DOHH2 (cell line): ENCODE measurements at regions not wholly inside any gene's neighbourhood (a gene's known extent, or its start where the extent isn't known, plus 50 kb on each side); places are given as distances from the start of the nearest gene placed in this dataset.

ENCODE experiments used
- H3F3A ChIP-seq: fragments of 200-600 bp; sonication (generic), shearing (Covaris generic); 2 replicates; pipeline ENCODE4 v1.6.0; 2016; ENCODE audit warnings: antibody characterized with exemption, mild to moderate bottlenecking; ENCODE audit not compliant: control insufficient read depth, insufficient read depth
- H3K27ac ChIP-seq: fragments of 200-600 bp; sonication (generic); 2 replicates; pipeline ENCODE4 v1.5.1; 2014; ENCODE audit warnings: low read depth, mild to moderate bottlenecking, low read length, moderate library complexity
- H3K27me3 ChIP-seq: fragments of 200-600 bp; sonication (generic); 2 replicates; pipeline ENCODE4 v1.6.1; 2014; ENCODE audit warnings: mild to moderate bottlenecking, low read length, mixed read lengths; ENCODE audit not compliant: control insufficient read depth
- H3K36me3 ChIP-seq: fragments of 200-600 bp; sonication (generic); 2 replicates; pipeline ENCODE4 v1.6.1; 2014; ENCODE audit warnings: mild to moderate bottlenecking, low read length, moderate library complexity, mixed read lengths; ENCODE audit not compliant: control insufficient read depth
- H3K4me1 ChIP-seq: fragments of 200-600 bp; sonication (generic); 2 replicates; pipeline ENCODE4 v1.6.1; 2014; ENCODE audit warnings: mild to moderate bottlenecking, low read length, mixed read lengths; ENCODE audit not compliant: control insufficient read depth
- H3K4me2 ChIP-seq: fragments of 200-600 bp; sonication (generic); 2 replicates; pipeline ENCODE4 v1.6.0; 2014; ENCODE audit warnings: mild to moderate bottlenecking, low read length, moderate library complexity
- H3K4me3 ChIP-seq: fragments of 200-600 bp; sonication (generic); 2 replicates; pipeline ENCODE4 v1.5.1; 2014; ENCODE audit warnings: mild to moderate bottlenecking, low read length, mixed read lengths
- H3K79me2 ChIP-seq: fragments of 200-600 bp; sonication (generic); 2 replicates; pipeline ENCODE4 v1.6.1; 2014; ENCODE audit warnings: mild to moderate bottlenecking, low read length, mixed read lengths; ENCODE audit not compliant: control insufficient read depth
- H3K9me2 ChIP-seq: fragments of 200-600 bp; sonication (generic); replicated peaks from 2 replicates; pipeline ENCODE4 v1.6.1; 2014; ENCODE audit warnings: mild to moderate bottlenecking, low read length, mixed read lengths; ENCODE audit not compliant: control insufficient read depth
- H3K9me3 ChIP-seq: fragments of 200-600 bp; sonication (generic); 2 replicates; pipeline ENCODE4 v1.6.1; 2014; ENCODE audit warnings: antibody characterized with exemption, low read length, mixed read lengths; ENCODE audit not compliant: control insufficient read depth, insufficient read depth
- H4K20me1 ChIP-seq: fragments of 200-600 bp; sonication (generic); 2 replicates; pipeline ENCODE4 v1.6.0; 2014; ENCODE audit warnings: low read depth, mild to moderate bottlenecking, antibody characterized with exemption, low read length, moderate library complexity; ENCODE audit not compliant: control insufficient read depth, insufficient read depth
- EZH2phosphoT487 ChIP-seq: fragments of 200-600 bp; sonication (generic); IDR thresholded peaks from 2 replicates; pipeline ENCODE4 v1.6.1; 2017; ENCODE audit warnings: borderline replicate concordance, mild to moderate bottlenecking, antibody characterized with exemption, low read length, moderate library complexity, mixed read lengths
- TF ChIP-seq, protein P1 (sequence below): fragments of 200-600 bp; sonication (generic); IDR thresholded peaks from one replicate; pipeline ENCODE4 v1.5.1; 2014; ENCODE audit warnings: antibody characterized with exemption, mild to moderate bottlenecking, low read depth, low read length; ENCODE audit not compliant: poor library complexity, severe bottlenecking

GRCh38 chr9:708182-708550 is 133.3 kb upstream of the DMRT1 start:
- no peaks in the 10 kb centered on the region for H3K27me3 ChIP-seq
- no peaks in the 10 kb centered on the region for H3K9me3 ChIP-seq
- H3K79me2 ChIP-seq = no peaks in the 10 kb centered on the region
- no peaks in the 10 kb centered on the region for H3F3A ChIP-seq
- no peak for TF ChIP-seq EZH2phosphoT487
- TF ChIP-seq, protein P1, sequence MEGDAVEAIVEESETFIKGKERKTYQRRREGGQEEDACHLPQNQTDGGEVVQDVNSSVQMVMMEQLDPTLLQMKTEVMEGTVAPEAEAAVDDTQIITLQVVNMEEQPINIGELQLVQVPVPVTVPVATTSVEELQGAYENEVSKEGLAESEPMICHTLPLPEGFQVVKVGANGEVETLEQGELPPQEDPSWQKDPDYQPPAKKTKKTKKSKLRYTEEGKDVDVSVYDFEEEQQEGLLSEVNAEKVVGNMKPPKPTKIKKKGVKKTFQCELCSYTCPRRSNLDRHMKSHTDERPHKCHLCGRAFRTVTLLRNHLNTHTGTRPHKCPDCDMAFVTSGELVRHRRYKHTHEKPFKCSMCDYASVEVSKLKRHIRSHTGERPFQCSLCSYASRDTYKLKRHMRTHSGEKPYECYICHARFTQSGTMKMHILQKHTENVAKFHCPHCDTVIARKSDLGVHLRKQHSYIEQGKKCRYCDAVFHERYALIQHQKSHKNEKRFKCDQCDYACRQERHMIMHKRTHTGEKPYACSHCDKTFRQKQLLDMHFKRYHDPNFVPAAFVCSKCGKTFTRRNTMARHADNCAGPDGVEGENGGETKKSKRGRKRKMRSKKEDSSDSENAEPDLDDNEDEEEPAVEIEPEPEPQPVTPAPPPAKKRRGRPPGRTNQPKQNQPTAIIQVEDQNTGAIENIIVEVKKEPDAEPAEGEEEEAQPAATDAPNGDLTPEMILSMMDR = no peak
- no peak overlapping the region for H3K27ac ChIP-seq
- peaks cover 8% of the 10 kb centered on the region for H3K4me1 ChIP-seq
- no peaks in the 10 kb centered on the region for H4K20me1 ChIP-seq
- peaks cover 36% of the 10 kb centered on the region for H3K36me3 ChIP-seq
- H3K4me2 ChIP-seq = no peak overlapping the region
- no peak overlapping the region for H3K4me3 ChIP-seq
- no peaks in the 10 kb centered on the region for H3K9me2 ChIP-seq

DNA sequence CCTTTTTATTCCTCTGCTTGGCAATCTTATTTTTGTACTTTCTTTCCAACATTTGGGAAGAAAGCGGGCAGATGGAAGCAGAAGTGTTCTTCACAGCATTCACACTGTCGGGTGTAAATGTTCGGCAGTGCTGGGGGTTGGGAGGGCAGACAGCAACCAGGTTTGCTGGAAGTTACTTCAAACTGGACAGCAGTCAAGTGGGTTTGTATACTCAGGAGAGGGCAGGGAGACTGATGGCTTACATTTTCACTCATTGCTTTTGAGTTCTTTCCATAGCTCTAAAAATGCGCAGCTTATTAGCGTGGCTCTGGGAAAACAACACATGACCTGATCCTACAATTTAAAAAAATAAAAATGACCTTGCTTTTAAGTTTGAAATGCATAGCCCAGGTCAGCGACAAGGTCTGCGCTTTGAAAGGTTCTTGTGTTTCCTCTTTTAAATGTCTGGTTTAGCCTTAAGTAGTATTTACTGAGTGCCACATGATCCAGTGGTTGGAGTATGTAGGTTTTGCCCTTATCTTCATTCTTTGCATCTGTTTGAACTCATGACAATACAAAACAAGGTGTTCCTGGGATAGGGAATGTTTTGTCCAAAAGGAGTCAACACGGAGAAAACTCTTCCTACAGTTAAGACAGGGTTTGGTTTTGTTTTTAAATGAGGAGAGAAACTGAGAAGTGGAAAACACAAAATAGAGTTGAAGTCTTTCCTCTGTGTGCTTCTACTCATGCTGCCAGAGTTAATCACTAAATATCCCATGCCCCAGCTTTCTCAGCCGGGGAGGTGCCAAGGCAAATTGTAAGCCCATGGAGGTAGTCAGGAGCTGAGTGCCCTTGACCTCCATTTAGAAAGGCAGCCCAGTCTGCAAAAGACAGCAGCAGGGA is 132.7 kb upstream of the DMRT1 start:
- Histone ChIP-seq H3K36me3 (peaks cover 40% of the 10 kb centered on the region), H3K4me3 (no peak overlapping the region), H3K9me3 (no peaks in the 10 kb centered on the region), H3K4me1 (peaks cover 8% of the 10 kb centered on the region), H3K9me2 (no peaks in the 10 kb centered on the region), H3K27ac (no peak overlapping the region), H3K4me2 (no peak overlapping the region), H3K27me3 (no peaks in the 10 kb centered on the region), H3F3A (no peaks in the 10 kb centered on the region), H3K79me2 (no peaks in the 10 kb centered on the region), H4K20me1 (no peaks in the 10 kb centered on the region)
- TF ChIP-seq, protein P1 = no peak
- TF ChIP-seq EZH2phosphoT487 = no peak

GRCh38 chr9:710951-711745 is 130.3 kb upstream of the DMRT1 start:
- TF ChIP-seq, protein P1 = no peak
- no peaks in the 10 kb centered on the region for H3F3A ChIP-seq

More at GRCh38 chr9:710951-711745, 130.3 kb upstream of the DMRT1 start:
- Histone ChIP-seq H3K36me3 (peaks cover 54% of the 10 kb centered on the region), H3K9me3 (no peaks in the 10 kb centered on the region), H4K20me1 (no peaks in the 10 kb centered on the region), H3K4me1 (peaks cover 23% of the 10 kb centered on the region), H3K27ac (no peak overlapping the region), H3K27me3 (no peaks in the 10 kb centered on the region), H3K4me3 (no peak overlapping the region), H3K4me2 (no peak overlapping the region), H3K9me2 (no peaks in the 10 kb centered on the region), H3K79me2 (peaks cover 11% of the 10 kb centered on the region)
